Medulla oblongata (tissue), 1 donor: ENCODE measurements at regions not wholly inside any gene's neighbourhood (a gene's known extent, or its start where the extent isn't known, plus 50 kb on each side); places are given as distances from the start of the nearest gene placed in this dataset.
A peak's percentile ranks its signal among the peaks of the same experiment; 100 is the strongest.

Experiments used
- DNase-seq: peaks from one replicate; pipeline ENCODE4 v3.0.0-alpha.2; 2015; ENCODE audit errors: extremely low spot score

GRCh38 chr15:31510057-31510456 is 183.4 kb downstream of the KLF13 start:
- no peak for DNase-seq

GRCh38 chr15:31511707-31512310 is 185.2 kb downstream of the KLF13 start:
- DNase-seq: no peak

GRCh38 chr15:31513178-31513577 is 186.5 kb downstream of the KLF13 start:
- no peak for DNase-seq

- DNase-seq: no peak
Measured at GRCh38 chr15:31516440-31516839, 189.8 kb downstream of the KLF13 start.

- no peak for DNase-seq
Measured at GRCh38 chr15:31516874-31517273, 190.2 kb downstream of the KLF13 start.

GRCh38 chr15:31517711-31518110 is 191.1 kb downstream of the KLF13 start:
- no peak for DNase-seq

- DNase-seq: no peak
Measured at GRCh38 chr15:31522028-31522427, 195.4 kb downstream of the KLF13 start.

- DNase-seq: no peak
Measured at GRCh38 chr15:31523027-31523654, 196.5 kb downstream of the KLF13 start.

- no peak for DNase-seq
Measured at GRCh38 chr15:31523655-31524049, 197.0 kb downstream of the KLF13 start.

GRCh38 chr15:31525185-31525695 is 198.6 kb downstream of the KLF13 start:
- DNase-seq: no peak

GRCh38 chr15:31525988-31526665 is 199.5 kb downstream of the KLF13 start:
- no peak for DNase-seq

- DNase-seq: no peak
Measured at GRCh38 chr15:31526916-31527690, 200.5 kb downstream of the KLF13 start.

- peak; percentile 75 for DNase-seq
Measured at GRCh38 chr15:31528846-31529245, 202.2 kb downstream of the KLF13 start.

- peak; percentile 29 for DNase-seq
Measured at GRCh38 chr15:31537770-31538592, 211.3 kb downstream of the KLF13 start.

GRCh38 chr15:31540633-31541032 is 214.0 kb downstream of the KLF13 start:
- no peak for DNase-seq

GRCh38 chr15:31544361-31544760 is 217.7 kb downstream of the KLF13 start:
- DNase-seq: no peak

GRCh38 chr15:31545257-31545656 is 218.6 kb downstream of the KLF13 start:
- DNase-seq: no peak

GRCh38 chr15:31550211-31550977 is 223.8 kb downstream of the KLF13 start:
- DNase-seq: no peak

- no peak for DNase-seq
Measured at GRCh38 chr15:31551323-31551722, 224.7 kb downstream of the KLF13 start.

GRCh38 chr15:31552482-31553099 is 226.0 kb downstream of the KLF13 start:
- DNase-seq: no peak
